HG02588 (cell line): ENCODE measurements at regions not wholly inside any gene's neighbourhood (a gene's known extent, or its start where the extent isn't known, plus 50 kb on each side); places are given as distances from the start of the nearest gene placed in this dataset.

Experiments
- ATAC-seq: cut with Tn5 transposase; IDR thresholded peaks from one replicate; pipeline ENCODE4 v1.9.1; 2021; ENCODE audit warnings: mild to moderate bottlenecking, moderate library complexity; ENCODE audit not compliant: unreplicated experiment

DNA sequence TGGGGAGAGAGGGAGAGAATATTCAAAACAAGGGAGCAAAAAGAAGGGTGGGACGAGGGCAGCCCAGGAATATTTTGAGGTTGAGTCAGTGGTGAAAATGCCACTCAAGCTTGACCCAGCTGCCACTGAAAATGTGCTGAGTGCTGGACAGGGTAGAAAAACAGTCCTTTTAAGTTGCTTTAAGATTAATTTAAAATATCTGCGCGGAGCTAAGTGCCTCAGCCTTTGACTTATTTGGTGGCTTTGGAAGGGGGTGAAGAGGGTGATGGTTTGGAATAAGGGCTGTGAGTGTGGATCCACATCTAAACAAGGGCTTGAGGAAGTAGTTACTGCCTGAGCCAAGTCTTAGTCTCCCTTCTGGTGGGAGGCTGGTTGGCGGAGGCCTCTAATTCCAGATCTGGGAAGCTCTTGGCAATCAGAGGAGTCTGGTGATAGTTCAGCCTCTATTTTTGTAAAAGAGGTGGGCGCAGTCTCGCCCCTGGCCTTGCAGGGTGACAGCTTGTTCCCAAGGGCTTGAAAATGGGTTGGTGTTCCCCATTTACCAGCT lies 280.8 kb upstream of the ROPN1 start:
- ATAC-seq: no peak

DNA sequence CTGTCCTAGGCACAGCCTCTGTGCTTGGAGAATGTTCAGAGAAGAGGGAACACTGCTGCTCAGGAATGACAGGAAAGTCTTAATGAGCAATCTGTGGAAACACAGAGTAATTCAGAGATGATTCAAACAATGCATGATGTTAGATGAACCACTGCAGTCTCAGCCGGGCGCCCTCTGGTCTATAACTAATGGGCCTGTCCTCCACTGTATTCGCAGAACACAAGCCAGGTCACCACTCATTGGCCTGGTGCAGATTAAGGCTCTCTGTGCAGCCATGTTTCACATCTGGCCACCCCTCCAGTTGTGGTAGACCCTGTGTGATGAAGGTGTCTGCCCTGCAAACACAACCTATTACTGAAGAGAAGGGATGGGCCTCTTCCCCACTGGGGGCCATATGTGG lies 281.7 kb upstream of the ROPN1 start:
- no peak for ATAC-seq

DNA sequence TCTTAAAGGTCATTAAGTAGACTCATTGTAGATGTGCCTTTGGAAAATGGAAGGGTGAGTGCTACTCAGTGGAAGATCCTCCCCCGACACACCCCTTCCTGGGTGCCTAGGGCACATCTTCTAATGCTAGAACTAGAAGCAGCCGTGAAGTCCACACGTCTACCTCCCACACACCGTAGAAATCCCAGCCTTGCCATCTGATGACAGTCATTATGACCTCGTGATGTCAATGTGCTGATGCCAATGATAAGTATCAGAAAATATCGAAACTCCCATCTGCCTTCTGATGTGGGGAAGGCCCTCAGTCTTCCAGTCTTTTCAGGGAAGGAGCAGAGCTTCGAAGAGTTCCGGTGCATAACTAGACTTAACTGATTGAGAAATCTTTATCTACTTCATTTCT lies 282.1 kb upstream of the ROPN1 start:
- ATAC-seq: no peak

DNA sequence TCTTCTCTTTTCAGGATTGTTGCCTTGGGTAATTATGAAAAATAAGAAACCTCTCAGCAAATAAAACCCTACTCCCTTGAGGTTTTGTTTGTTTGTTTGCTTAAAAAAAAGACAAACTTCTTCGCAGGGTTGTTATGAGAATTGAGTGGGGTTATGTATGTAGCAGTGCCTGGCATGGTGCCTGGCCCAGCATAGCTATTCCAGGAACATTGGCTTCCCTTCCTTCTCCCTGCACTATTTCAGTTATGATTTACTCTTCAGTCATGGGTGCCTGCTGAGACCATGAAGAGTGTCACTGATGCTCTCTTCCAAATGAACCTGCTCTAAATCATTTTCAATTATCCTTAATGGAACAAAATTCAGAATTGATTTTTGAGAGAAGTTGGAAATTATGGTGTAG lies 283.5 kb upstream of the ROPN1 start:
- no peak for ATAC-seq

DNA sequence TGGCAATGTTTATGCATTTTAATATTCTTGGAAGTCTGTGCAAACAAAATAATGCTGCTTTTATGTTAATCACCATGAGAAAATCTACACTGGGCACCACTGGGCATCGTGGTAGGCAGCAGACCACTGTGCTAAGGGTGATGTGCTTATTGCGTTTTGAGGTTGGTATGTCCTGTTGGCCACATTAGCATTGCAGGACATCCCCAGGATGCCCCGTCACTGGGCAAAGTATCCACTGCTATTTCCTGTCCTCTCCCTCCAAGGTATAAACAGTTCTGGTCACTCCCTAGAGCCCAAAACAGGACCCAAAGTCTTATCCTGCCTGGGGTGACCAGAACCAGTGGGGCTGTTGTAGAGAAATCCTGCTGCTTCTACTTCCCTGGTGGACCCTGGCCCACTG lies 284.2 kb upstream of the ROPN1 start:
- no peak for ATAC-seq

DNA sequence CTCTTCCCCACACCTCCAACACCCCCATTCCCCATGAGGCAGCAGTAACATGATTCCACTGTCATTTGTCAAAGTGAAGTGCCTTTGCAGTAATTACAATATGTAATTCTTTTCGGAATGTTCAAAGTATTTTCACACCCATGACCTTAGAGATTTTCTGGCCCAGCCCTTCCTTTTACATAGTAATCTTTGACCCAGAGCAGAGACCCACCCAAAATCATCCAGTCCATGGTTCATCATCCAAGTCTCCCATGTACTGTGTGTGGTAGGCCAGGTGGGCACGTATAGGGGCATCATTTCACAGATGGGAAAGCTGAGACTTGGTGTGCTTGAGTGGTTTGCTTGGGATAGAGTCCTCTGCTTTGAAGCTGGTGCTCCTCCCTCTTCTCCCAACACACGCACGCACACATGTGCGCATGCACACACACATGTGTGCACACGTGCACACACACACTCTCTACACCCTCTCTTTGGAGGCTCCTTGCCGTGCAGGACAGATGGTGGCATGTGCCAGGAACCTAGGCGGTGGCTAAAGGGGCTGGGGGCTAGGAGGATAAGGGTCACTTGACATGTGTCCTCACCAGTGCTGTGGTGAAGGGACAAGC lies 284.7 kb upstream of the ROPN1 start:
- no peak for ATAC-seq

DNA sequence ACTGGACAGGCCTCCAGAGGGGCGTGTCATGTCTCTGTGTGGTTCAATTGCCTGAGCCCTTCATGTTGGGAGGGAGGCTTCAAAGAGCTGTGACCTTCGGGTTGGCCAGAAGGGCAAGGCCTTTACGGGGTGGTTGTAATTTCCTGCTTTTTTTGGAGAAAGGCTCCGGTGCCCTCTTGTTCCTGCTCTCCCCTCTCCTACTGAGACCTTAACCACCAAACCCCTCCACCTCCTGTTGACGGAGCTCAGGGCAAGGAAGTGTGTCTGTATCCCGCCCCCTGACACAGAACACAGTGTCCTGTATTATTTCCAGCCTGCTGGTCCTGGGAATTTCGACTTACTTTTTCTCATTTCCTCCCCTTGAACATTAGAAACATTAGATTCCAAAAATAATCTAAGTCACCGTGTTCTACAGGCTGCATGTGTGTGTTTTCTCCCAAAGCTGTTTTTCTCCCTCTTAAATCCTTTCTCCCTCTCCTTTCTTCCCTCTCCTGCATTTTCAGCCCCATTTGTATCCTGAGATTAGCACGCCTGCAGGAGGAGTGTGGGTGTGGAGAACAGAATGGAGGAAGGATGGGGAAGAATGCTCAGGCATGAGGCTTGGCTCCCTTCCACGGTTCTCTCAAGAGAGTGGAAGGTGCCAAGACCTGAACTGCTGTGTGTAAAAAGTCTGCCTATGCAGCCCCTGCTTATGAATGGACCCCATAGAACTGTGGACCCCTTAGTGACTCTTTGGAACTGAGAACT lies 285.4 kb upstream of the ROPN1 start:
- no peak for ATAC-seq

DNA sequence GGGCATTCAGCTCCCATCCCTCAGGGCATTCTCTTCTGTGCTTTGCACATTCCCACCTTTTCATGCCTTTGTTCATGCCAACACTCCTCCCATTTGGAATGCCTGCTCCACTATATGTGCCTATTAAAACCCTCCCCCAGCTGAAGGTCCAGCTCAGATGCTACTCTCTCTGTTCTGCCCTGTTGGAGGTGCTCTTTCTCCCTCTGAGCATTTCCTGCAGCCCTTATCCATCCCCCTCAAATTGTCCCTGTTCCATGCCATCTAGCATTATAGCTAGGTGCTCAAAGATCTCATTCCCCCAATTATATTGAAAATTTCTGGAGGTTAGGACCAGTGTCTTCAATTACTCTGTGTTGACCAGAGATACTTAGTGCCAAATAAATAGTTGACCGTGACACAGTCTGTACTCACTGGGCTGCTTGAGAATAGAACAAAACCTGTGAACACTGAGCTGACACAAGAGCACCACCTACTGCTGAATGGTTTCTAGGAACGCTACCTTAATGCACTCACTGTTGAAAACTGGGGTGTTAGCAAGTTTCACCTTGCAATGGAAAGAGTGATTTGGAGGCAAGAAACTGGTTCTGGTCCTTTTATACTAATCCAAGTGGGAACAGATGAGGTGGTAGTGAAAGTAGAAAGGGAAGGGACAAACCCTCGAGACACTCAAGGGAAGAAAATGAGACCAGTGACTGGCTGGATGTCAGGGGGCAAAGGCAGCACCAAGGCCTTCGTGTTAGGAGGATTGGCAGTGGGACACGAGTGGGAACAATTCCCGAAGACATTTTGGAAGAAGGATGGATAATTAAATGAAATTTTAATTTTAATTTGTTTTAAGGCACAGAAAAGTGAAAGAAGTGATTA lies 289.8 kb upstream of the ROPN1 start:
- no peak for ATAC-seq

DNA sequence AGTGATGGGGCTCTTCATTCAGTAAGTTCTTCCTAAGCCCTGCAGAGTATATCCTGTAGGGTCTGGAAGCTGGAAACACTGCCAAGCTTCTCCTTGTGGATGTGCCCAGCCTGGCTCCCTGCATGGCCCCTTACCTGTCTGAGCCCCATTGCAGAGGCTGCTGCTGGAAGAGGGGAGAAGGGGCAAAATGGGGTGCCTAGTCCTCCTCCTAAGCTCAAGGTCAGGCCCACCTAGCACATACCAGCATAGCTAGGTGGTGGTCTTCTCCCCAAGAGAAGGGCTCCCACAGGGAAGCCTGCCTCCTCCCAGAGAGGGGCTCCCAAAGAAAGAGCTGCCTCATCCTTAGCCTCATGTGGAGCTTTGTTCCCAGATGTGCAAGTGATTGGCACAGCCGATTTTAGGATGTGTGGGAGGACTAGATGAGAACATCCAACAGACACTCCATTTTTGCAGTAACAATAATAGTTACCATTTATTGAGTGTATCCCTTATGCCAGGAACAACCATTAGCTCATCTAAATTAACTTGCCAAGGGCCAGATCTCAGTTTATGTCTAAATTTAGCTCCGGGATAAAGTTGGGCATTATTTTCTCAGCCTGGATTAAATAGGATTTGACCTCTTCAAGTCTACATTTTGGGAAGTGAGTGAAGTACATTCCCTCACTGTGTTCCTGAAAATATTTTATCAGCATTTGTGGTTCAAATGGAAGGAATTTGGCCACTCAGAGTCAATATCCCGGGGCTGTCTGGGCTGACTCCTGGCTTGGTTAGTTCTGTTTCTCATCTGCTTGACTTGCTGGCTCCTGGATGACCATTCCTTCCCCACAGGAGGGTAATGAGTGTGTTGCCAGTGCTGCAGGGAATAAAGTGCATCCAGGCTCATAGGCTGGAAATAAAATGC lies 291.1 kb upstream of the ROPN1 start:
- ATAC-seq: no peak

DNA sequence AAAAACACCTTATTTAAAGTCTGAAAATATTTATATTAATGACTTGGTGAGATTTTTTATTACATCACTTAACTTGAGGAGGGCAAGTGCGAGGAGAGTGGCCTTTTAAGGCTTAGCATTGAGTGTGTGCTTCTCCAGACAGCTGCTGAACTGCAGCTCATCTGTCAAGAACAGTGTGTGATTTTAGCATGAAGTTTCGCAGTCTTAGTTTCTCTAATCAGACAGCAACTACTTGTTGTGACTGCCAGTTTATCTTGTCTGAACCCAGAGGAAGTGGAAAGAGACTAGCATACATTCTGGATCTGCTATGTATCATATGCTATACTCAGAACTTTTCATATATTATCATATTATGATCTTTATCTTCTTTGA lies 291.7 kb upstream of the ROPN1 start:
- no peak for ATAC-seq

DNA sequence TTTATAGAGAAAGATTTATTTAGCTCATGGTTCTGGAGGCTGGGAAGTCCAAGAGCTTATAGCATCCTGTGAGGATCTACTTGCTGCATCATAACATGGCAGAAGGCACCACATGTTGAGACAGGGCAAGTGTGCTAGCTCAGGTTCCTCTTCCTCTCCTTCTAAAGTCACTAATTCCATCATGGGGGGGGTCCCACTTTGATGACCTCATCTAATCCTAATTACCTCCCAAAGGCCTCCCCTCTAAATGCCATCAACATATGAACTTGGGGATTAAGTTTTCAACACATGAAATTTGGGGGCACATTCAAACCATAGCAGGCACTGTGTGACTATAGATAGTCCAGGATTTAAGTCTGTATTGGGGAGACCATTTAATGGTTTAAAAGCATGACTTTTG lies 297.1 kb upstream of the ROPN1 start:
- ATAC-seq: no peak

DNA sequence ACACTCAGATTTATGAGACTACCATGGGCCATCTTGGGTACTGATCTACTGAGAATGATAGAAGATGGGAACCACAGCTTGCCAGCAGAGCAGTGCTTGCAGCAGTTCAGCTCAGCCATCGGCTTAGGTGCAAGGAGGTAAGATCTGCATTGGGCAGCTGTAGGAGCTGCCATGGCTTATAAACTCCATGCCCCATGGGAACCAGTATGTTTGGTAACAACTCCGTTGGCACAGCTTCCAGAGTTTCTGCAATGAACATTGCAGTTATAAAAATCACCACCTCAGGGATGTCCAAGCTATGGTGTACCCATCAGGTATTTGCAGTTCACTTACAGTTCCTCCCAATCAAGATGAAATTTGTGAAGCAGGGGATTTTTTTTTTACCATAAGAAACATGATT lies 299.1 kb upstream of the ROPN1 start:
- ATAC-seq: no peak

DNA sequence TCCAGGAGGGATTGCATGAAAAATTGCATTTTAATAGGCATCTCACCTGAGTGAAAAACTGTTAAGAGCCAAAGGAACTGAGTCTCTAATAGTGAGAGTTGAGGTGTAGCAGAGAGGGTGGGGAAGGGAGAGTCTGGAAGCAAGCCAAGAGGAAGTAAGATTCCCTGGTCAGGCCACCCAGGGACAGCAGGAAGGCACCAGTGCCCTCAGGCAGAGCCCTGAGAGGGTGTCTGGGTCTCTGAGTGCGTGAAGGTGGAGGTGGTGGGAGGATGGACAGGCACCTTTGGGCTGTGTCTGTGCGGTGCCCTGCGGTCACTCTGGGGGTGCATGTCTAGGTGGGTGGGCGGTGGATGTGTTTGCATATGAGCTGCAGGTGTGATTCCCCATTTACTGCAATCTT lies 300.4 kb upstream of the ROPN1 start:
- ATAC-seq: no peak

DNA sequence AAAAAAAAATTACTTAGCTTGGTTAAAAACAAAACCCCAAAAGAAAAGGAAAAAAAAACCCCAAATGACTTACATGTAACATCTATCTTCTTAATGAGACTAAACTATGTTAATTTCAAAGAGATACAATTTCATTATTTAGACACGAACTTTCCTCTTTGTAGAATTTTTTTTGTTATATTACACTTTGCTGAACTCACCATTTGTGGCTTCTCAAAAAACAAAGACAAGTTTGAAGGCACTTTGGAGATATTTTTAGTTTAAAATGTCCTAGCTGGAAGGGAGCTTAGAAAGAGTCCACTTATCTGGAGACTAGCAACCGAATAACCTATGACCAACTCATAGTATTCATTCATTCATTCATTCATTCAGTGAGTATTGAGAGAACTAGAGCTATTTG lies 301.7 kb upstream of the ROPN1 start:
- ATAC-seq: no peak

DNA sequence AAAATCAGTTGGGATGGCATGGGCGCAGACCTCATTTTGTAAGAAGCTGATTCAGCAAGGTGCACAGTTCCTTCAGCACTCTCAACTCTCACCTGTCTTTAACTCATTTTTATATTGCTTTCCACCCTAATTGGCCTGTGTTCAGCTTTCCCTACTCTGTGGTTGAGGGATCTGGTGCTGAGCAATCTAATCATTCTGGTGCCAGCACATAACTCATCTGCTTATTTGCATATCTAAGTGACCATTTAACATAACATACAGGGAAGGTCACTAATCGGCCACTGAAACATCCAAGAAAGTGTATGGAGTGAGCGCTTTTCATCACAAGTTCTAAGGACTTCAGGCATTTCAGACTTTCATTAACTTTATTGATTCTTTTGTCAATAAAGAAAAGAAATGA lies 303.4 kb upstream of the ROPN1 start:
- no peak for ATAC-seq

DNA sequence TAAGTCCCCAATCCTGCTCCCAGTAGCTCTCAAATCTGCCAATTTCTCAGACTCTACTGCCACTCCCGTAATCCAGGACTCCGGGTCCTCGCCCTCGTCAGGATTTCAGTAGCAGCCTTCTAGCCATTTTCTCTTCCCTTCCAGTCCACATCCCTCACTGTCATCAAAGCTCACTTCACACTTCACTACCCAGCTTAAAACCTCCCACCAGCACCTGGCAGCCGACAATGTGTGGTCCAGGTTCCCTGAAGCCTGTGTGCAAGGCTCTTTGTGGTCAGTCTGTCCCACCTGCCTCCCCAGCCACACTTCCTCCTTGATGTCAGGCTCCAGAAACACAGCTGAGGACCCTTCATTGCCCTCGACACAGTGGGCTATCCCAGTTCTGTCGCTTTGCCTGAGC lies 304.5 kb upstream of the ROPN1 start:
- ATAC-seq: no peak

DNA sequence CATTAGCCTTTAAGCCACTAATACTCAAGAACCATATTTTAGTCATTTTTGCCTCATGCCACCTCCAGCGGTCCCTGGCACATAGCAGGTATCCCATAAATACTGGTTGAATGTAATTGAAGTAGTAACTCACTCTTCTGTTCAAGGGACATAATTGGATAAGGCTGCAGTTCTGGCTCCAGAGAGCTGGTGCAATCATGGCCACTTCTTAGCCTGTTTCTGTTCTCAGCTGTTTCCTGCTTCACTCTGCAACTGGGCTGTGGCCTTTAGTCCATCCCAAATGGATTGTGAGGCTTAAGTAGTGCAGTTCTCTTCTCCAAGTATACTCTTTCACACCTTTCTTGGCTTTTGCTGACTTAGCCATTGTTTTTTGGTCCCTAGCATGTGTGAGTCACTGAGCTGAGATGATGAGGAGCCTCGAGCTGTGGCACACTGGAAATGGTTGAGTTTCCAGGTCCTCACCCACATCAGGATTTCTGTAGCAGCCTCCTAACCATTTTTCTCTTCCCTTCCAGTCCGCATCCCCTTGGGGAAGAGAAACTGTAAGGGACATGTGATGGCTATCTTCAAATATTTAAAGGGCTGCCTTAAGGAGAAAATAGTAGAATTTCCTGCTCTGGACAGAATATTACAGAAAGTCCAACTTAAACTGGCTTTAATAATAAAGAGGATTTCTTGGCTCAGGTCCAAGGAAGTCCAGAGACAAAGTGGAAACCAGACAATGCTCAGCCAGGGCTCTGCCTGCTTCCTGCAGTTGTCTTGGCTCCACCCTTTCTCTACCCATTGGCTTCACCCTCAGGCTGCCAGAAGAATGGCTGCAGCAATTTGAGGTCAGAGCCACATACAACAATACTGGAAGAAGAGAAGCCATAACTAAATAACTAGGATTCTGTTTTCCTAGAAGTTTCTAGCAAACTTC lies 305.4 kb upstream of the ROPN1 start:
- ATAC-seq: no peak

DNA sequence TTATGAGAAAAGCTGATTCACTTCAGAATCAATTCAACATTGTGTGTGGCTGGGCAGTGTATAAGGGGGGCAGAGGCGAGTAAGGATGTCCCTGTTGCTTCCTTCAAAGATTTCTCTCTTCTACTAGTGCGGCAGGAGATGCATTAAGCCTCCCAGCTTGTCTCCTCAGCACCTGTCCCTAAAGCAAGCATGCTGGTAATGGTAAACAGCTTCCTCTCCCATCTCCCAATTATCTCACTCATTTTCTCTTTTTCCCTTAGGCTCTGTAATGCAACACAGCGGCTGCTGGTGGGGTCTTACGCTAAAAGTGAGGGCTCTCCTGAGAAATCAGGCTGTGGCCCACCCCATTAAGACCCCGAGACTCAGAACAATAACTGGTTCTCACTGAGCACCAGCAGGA lies 306.4 kb upstream of the ROPN1 start:
- no peak for ATAC-seq

DNA sequence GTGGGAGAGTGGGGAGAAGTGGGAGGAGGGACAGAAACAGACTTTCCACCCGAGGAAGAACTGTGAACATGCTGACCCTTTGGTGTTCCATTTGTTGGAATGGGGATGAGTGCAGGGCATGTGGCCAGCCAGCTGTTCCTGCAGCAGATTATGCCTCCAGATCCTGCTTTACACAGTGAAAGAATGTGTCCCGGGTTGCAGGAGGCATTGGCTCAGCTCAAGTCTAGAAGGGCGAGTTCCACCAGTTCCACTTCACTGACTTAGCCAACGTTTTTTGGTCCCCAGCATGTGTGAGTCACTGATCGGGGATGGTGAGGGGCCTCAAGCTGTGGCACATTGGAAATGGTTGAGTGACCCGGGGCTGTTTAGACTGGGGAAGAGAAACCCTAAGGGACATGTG lies 307.0 kb upstream of the ROPN1 start:
- no peak for ATAC-seq

DNA sequence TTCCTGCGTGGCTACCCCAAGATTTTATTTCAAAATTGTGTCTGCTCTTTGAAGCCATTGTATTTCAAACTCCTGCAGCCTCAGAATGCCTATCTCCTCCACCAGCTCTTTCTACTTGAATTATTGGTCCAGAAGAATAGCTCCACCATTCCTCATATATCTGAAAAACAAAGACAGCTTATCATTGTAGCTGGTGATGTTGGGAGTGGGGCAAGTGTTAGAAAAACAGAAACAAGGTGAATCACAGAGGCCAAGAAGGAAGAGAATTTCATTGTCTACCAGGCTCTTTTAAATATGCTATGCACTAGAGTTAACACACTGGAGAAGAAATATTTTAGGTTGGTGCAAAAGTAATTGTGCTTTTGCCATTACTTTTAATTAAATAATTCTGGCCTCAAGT lies 307.9 kb upstream of the ROPN1 start:
- ATAC-seq: no peak
